ENCODE measurements at regions not wholly inside any gene's neighbourhood (a gene's known extent, or its start where the extent isn't known, plus 50 kb on each side); places are given as distances from the start of the nearest gene placed in this dataset.

DNA sequence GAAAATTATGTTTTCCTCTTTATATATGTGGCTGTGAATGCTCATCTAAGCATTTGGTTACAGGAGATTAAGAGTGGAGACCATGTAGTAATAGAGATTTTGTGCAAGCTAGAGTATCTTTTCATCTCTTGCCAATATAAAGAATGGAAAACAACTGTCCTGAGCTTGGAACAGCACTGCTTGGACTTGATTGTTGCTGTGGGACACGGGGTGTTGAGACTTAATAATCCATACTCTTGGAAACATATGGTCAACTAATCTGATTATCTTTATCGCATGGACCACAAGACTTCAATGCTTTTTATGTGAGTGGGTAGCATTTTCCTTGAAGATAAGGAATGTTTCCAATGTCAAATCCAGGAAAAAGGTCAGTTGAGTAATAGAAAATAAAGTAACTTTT, 806.3 kb downstream of the DIPK2A start:
- H3K36me3 ChIP-seq (ENCODE audit: control insufficient read depth, insufficient read depth, low read length) = no peaks in the 10 kb centered on the region
- no peak overlapping the region for H3K4me3 ChIP-seq (replicated peaks in 1 of 4; ENCODE audit: control extremely low read depth in 1 of 4, insufficient read depth in 1 of 4, low read depth in 3 of 4, low read length in 4 of 4)

GRCh38 chr3:144791034-144791433, 819.4 kb downstream of the DIPK2A start:
- Histone ChIP-seq H3K4me2 (ENCODE audit: extremely low read depth, insufficient read depth, low read length) (no peak overlapping the region), H3K36me3 (ENCODE audit: control insufficient read depth, insufficient read depth, low read length) (no peaks in the 10 kb centered on the region), H4K20me1 (ENCODE audit: control insufficient read depth, extremely low read depth, insufficient read depth, low read length) (no peaks in the 10 kb centered on the region), H3K9ac (ENCODE audit: insufficient read depth, low read length) (no peak overlapping the region), H3K27ac (ENCODE audit: insufficient read depth, low read length) (no peak overlapping the region), H3K4me1 (ENCODE audit: control insufficient read depth, extremely low read depth, insufficient read depth, low read length) (no peaks in the 10 kb centered on the region), H2AFZ (ENCODE audit: low read length) (no peak overlapping the region), H3K79me2 (ENCODE audit: control insufficient read depth, insufficient read depth, low read length) (no peaks in the 10 kb centered on the region), H3K9me3 (ENCODE audit: control insufficient read depth, insufficient read depth, low read depth, low read length) (no peaks in the 10 kb centered on the region), H3K4me3 (replicated peaks in 1 of 4; ENCODE audit: control extremely low read depth in 1 of 4, insufficient read depth in 1 of 4, low read depth in 3 of 4, low read length in 4 of 4) (no peak overlapping the region), H3K27me3 (ENCODE audit: control insufficient read depth, insufficient read depth, low read length) (no peaks in the 10 kb centered on the region)
- TF ChIP-seq CTCF (conservative IDR thresholded peaks at IDR 0.05 in 1 of 2, IDR thresholded peaks at IDR 0.05 in 1 of 2; ENCODE audit: low read depth in 1 of 2, low read length in 2 of 2) (no peak), EZH2 (IDR thresholded peaks at IDR 0.05; ENCODE audit: low read length, missing control alignments) (no peak)
- DNase-seq (ENCODE audit: low read depth in 2 of 2) = no peak

More for the DNA sequence above, 806.3 kb downstream of the DIPK2A start:
- H3K79me2 ChIP-seq (ENCODE audit: control insufficient read depth, insufficient read depth, low read length) = no peaks in the 10 kb centered on the region
- no peaks in the 10 kb centered on the region for H3K4me1 ChIP-seq (ENCODE audit: control insufficient read depth, extremely low read depth, insufficient read depth, low read length)
- DNase-seq (ENCODE audit: low read depth in 2 of 2) = no peak
- H3K9ac ChIP-seq (ENCODE audit: insufficient read depth, low read length) = no peak overlapping the region
- no peak for TF ChIP-seq CTCF (conservative IDR thresholded peaks at IDR 0.05 in 1 of 2, IDR thresholded peaks at IDR 0.05 in 1 of 2; ENCODE audit: low read depth in 1 of 2, low read length in 2 of 2)
- TF ChIP-seq EZH2 (IDR thresholded peaks at IDR 0.05; ENCODE audit: low read length, missing control alignments) = no peak
- no peaks in the 10 kb centered on the region for H3K27me3 ChIP-seq (ENCODE audit: control insufficient read depth, insufficient read depth, low read length)
- no peak overlapping the region for H3K27ac ChIP-seq (ENCODE audit: insufficient read depth, low read length)
- no peaks in the 10 kb centered on the region for H3K9me3 ChIP-seq (ENCODE audit: control insufficient read depth, insufficient read depth, low read depth, low read length)
- no peaks in the 10 kb centered on the region for H4K20me1 ChIP-seq (ENCODE audit: control insufficient read depth, extremely low read depth, insufficient read depth, low read length)
- no peak overlapping the region for H3K4me2 ChIP-seq (ENCODE audit: extremely low read depth, insufficient read depth, low read length)
- H2AFZ ChIP-seq (ENCODE audit: low read length) = no peak overlapping the region

DNA sequence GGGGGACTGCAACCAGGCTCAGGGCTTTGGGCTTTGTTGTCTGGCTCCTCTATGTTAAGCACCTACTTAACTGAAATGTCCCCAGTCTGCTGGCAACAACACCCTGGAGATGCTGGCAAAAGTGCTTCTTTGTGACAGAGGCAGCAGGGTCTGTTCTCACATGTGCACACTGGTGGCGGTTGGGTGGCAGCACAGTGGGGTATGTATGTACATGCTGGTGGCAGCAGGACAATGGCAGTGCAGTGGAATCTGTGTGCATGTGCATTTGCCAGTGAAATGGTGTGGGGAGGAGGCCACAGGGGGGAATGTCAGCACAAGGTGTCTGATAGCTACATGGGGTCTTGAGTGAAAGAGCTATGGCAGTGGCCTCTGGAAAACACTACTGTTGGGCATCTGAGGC, 830.3 kb downstream of the DIPK2A start:
- TF ChIP-seq CTCF (conservative IDR thresholded peaks at IDR 0.05 in 1 of 2, IDR thresholded peaks at IDR 0.05 in 1 of 2; ENCODE audit: low read depth in 1 of 2, low read length in 2 of 2) (no peak), EZH2 (IDR thresholded peaks at IDR 0.05; ENCODE audit: low read length, missing control alignments) (no peak)
- Histone ChIP-seq H3K4me1 (ENCODE audit: control insufficient read depth, extremely low read depth, insufficient read depth, low read length) (no peaks in the 10 kb centered on the region), H3K4me2 (ENCODE audit: extremely low read depth, insufficient read depth, low read length) (no peak overlapping the region), H3K27me3 (ENCODE audit: control insufficient read depth, insufficient read depth, low read length) (no peaks in the 10 kb centered on the region), H4K20me1 (ENCODE audit: control insufficient read depth, extremely low read depth, insufficient read depth, low read length) (no peaks in the 10 kb centered on the region), H3K4me3 (replicated peaks in 1 of 4; ENCODE audit: control extremely low read depth in 1 of 4, insufficient read depth in 1 of 4, low read depth in 3 of 4, low read length in 4 of 4) (no peak overlapping the region), H3K9ac (ENCODE audit: insufficient read depth, low read length) (no peak overlapping the region), H3K79me2 (ENCODE audit: control insufficient read depth, insufficient read depth, low read length) (no peaks in the 10 kb centered on the region), H3K36me3 (ENCODE audit: control insufficient read depth, insufficient read depth, low read length) (no peaks in the 10 kb centered on the region), H2AFZ (ENCODE audit: low read length) (no peak overlapping the region), H3K27ac (ENCODE audit: insufficient read depth, low read length) (no peak overlapping the region), H3K9me3 (ENCODE audit: control insufficient read depth, insufficient read depth, low read depth, low read length) (no peaks in the 10 kb centered on the region)
- no peak for DNase-seq (ENCODE audit: low read depth in 2 of 2)
